HepG2 (cell line): ENCODE measurements at regions not wholly inside any gene's neighbourhood (a gene's known extent, or its start where the extent isn't known, plus 50 kb on each side); places are given as distances from the start of the nearest gene placed in this dataset.

ENCODE experiments used
- ATAC-seq: fragments of 200-7000 bp; cut with Tn5 transposase; 3 replicates; pipeline ENCODE4 v1.9.1; 2020; ENCODE audit warnings: mild to moderate bottlenecking, moderate library complexity
- BruUV-seq: library from RNA; stranded (reverse); fragments of 400-500 nt; replicated peaks from 2 replicates; lab custom pipeline; 2021; lab: Mats Ljungman, UMichigan
- CTCF ChIA-PET: fragments of 300-600 bp; formaldehyde crosslinking; extraction: SDS; loops from one replicate; lab custom pipeline; 2021; ENCODE audit warnings: low total read pairs, inconsistent platforms, low intra/inter-chr PET ratio; lab: Yijun Ruan, JAX
- POLR2A ChIA-PET: fragments of 350-600 bp; sonication (Branson Sonifier 250); formaldehyde crosslinking; loops from one replicate; lab custom pipeline; 2020; ENCODE audit warnings: antibody characterized with exemption, inconsistent platforms; lab: Yijun Ruan, JAX
- DNase-seq: peaks from one replicate; pipeline ENCODE4 v3.0.0-alpha.2; 2015; ENCODE audit warnings: low spot score
- FAIRE-seq: peaks from 3 replicates; lab custom pipeline; 2011; peaks lifted over from hg19 to GRCh38; lab: Jason Lieb, UNC
- H2AFZ ChIP-seq: one replicate; pipeline ENCODE4 v1.6.1; 2011; ENCODE audit warnings: low read length, inconsistent platforms
- H3K27ac ChIP-seq: fragments of 300-600 bp; 3 replicates; pipeline ENCODE4 v1.8.0; 2011; ENCODE audit warnings: mixed run types, mild to moderate bottlenecking, mixed read lengths, low read length, inconsistent platforms; ENCODE audit not compliant: insufficient read depth; ENCODE audit errors: extremely low read length
- H3K27me3 ChIP-seq, 2 experiments: fragments of 200-600 bp in 1 of 2; 2 replicates in 1 of 2; 3 replicates in 1 of 2; pipeline versions ENCODE4 v1.6.0 to v1.8.0; 2011; ENCODE audit warnings: low read length in 2 of 2, mild to moderate bottlenecking in 2 of 2, moderate library complexity in 2 of 2, inconsistent platforms in 1 of 2; ENCODE audit not compliant: insufficient read depth in 2 of 2, control insufficient read depth in 1 of 2
- H3K36me3 ChIP-seq, 2 experiments: fragments of 200-600 bp in 1 of 2; replicated peaks in 1 of 2; 2 replicates in 1 of 2; 3 replicates in 1 of 2; pipeline versions ENCODE4 v1.5.1 to v1.8.0; 2011; ENCODE audit warnings: low read length in 2 of 2, inconsistent platforms in 1 of 2; ENCODE audit not compliant: insufficient read depth in 2 of 2, control insufficient read depth in 1 of 2
- H3K4me1 ChIP-seq: 2 replicates; pipeline ENCODE4 v1.5.1; 2012; ENCODE audit warnings: low read length, inconsistent platforms; ENCODE audit not compliant: insufficient read depth
- H3K4me2 ChIP-seq: 2 replicates; pipeline ENCODE4 v1.6.0; 2011; ENCODE audit warnings: low read depth, low read length, inconsistent platforms
- H3K4me3 ChIP-seq, 3 experiments: fragments of 200-600 bp in 1 of 3; sonication (generic), shearing (Covaris generic) in 1 of 3; replicated peaks in 1 of 3; 2 replicates each; pipeline ENCODE4 v1.5.1; 2011 to 2016; ENCODE audit warnings: low read length in 3 of 3, inconsistent platforms in 2 of 3, low read depth in 2 of 3, mild to moderate bottlenecking in 2 of 3, control low read depth in 1 of 3, mixed read lengths in 1 of 3; ENCODE audit not compliant: insufficient read depth in 1 of 3
- H3K79me2 ChIP-seq: one replicate; pipeline ENCODE4 v1.6.1; 2011; ENCODE audit warnings: low read length, inconsistent platforms; ENCODE audit not compliant: insufficient read depth
- H3K9ac ChIP-seq: 2 replicates; pipeline ENCODE4 v1.6.0; 2011; ENCODE audit warnings: mild to moderate bottlenecking, low read depth, low read length, inconsistent platforms; ENCODE audit not compliant: insufficient read depth
- H3K9me3 ChIP-seq: 2 replicates; pipeline ENCODE4 v1.5.1; 2012; ENCODE audit warnings: mild to moderate bottlenecking, low read length
- H4K20me1 ChIP-seq: 2 replicates; pipeline ENCODE4 v1.6.0; 2011; ENCODE audit warnings: inconsistent platforms, mild to moderate bottlenecking, low read length, moderate library complexity; ENCODE audit not compliant: insufficient read depth
- BCL6 ChIP-seq: IDR thresholded peaks from 2 replicates; pipeline ENCODE4 v1.6.1; 2016; ENCODE audit warnings: missing genetic modification reagents, missing compliant biosample characterization
- CEBPG ChIP-seq: IDR thresholded peaks from 2 replicates; pipeline ENCODE4 v1.6.1; 2016
- CENPT ChIP-seq: sonication (generic); formaldehyde crosslinking; IDR thresholded peaks from 2 replicates; pipeline ENCODE4 v1.8.0; 2022; ENCODE audit warnings: low read depth, mild to moderate bottlenecking, moderate library complexity, missing genetic modification reagents
- EP300 ChIP-seq, 3 experiments: sonication (generic) in 1 of 3; formaldehyde crosslinking in 1 of 3; IDR thresholded peaks; 2 replicates each; pipeline versions ENCODE4 v1.5.1 to v1.6.1; 2011 to 2020; ENCODE audit warnings: low read depth in 2 of 3, low read length in 2 of 3, borderline replicate concordance in 1 of 3, improper control_type of control experiment in 1 of 3, mild to moderate bottlenecking in 1 of 3, missing genetic modification reagents in 1 of 3, moderate library complexity in 1 of 3
- GATAD2A ChIP-seq: IDR thresholded peaks from 2 replicates; pipeline ENCODE4 v1.6.1; 2016
- GFI1 ChIP-seq: sonication (generic); formaldehyde crosslinking; IDR thresholded peaks from 2 replicates; pipeline ENCODE4 v1.5.0; 2020; ENCODE audit warnings: missing genetic modification reagents, mild to moderate bottlenecking, borderline replicate concordance
- HMG20A ChIP-seq: IDR thresholded peaks from 2 replicates; pipeline ENCODE4 v1.6.1; 2016; ENCODE audit warnings: borderline replicate concordance
- PRDM4 ChIP-seq: sonication (generic); formaldehyde crosslinking; IDR thresholded peaks from 2 replicates; pipeline ENCODE4 v1.9.0; 2021; ENCODE audit warnings: missing genetic modification reagents, borderline replicate concordance
- RFX3 ChIP-seq: IDR thresholded peaks from 2 replicates; pipeline ENCODE4 v1.6.1; 2016; ENCODE audit warnings: missing biosample characterization, missing genetic modification reagents
- SOX13 ChIP-seq, 3 experiments: fragments of 450-650 bp in 1 of 3; sonication (generic) in 1 of 3; formaldehyde crosslinking in 1 of 3; IDR thresholded peaks in 2 of 3; conservative IDR thresholded peaks in 1 of 3; 2 replicates each; pipeline versions ENCODE4 v1.5.0 to v1.6.1; 2016 to 2020; ENCODE audit warnings: antibody characterized with exemption in 1 of 3, mild to moderate bottlenecking in 1 of 3, missing compliant biosample characterization in 1 of 3, missing genetic modification reagents in 1 of 3, moderate library complexity in 1 of 3
- SOX5 ChIP-seq: IDR thresholded peaks from 2 replicates; pipeline ENCODE4 v1.6.1; 2016; ENCODE audit warnings: borderline replicate concordance
- SOX6 ChIP-seq, 2 experiments: fragments of 450-650 bp in 1 of 2; sonication (generic) in 1 of 2; formaldehyde crosslinking in 1 of 2; IDR thresholded peaks; 2 replicates each; pipeline versions ENCODE4 v1.4.0 to v1.6.1; 2017 to 2020; ENCODE audit warnings: antibody characterized with exemption in 1 of 2, mild to moderate bottlenecking in 1 of 2, missing genetic modification reagents in 1 of 2
- SPEN ChIP-seq: sonication (generic); formaldehyde crosslinking; IDR thresholded peaks from 2 replicates; pipeline ENCODE4 v1.5.1; 2020; ENCODE audit warnings: low read depth, mild to moderate bottlenecking, missing genetic modification reagents
- TCF7 ChIP-seq: sonication (generic); IDR thresholded peaks from 2 replicates; pipeline ENCODE4 v1.6.1; 2016; ENCODE audit warnings: antibody characterized with exemption, low read depth
- TFAP4 ChIP-seq: sonication (generic); IDR thresholded peaks from 2 replicates; pipeline ENCODE4 v1.6.1; 2016; ENCODE audit warnings: low read depth, borderline replicate concordance
- ZBTB25 ChIP-seq: IDR thresholded peaks from 2 replicates; pipeline ENCODE4 v1.6.1; 2018; ENCODE audit warnings: missing genetic modification reagents
- ZNF678 ChIP-seq: sonication (generic); formaldehyde crosslinking; IDR thresholded peaks from 2 replicates; pipeline ENCODE4 v1.4.0; 2020; ENCODE audit warnings: mild to moderate bottlenecking, missing genetic modification reagents
- WGBS: methylation state at CpG from one replicate; pipeline ENCODE4 v1.1.6; 2017; ENCODE audit warnings: low lambda C conversion rate; 5-methylcytosine and 5-hydroxymethylcytosine counted together
- in situ Hi-C: cut with HindIII; loops from 2 replicates; pipeline ENCODE4 v1.10.0; 2017; ENCODE audit warnings: low pct_unique_long_range_greater_than_20kb; ENCODE audit not compliant: extremely low pct_ligation_motif_present
- intact Hi-C: fragments of 100-400 bp; cut with micrococcal nuclease; formaldehyde crosslinking; loops from one replicate; pipeline ENCODE4 v1.10.0; 2022; ENCODE audit not compliant: unreplicated experiment
- TF ChIP-seq, protein P1 (sequence below): sonication (generic); formaldehyde crosslinking; conservative IDR thresholded peaks from 2 replicates; pipeline ENCODE4 v1.4.0; 2020; ENCODE audit warnings: missing genetic modification reagents

DNA sequence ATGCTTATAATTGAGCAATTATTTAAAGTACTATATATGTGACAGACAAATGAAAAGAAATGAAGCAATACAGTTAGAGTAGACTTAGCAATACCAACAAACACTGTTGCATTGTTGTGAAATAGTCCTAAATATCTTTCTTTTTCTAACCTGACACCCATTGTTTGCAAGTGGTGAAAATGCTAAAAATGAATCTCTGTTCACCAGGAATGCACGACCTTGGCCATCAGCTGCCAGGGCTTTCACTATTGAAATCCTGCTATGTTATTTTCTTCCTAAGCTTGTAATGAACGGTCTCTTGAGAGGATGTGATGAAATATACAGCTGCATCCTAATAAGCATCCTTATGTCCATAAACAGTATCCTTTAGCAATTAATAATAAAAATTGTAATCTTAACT, 136.2 kb upstream of the MGAT5 start:
- intact Hi-C loops (loop anchor here (1.0 to 10.0 kb wide), 10 partner anchors 19 to 797 kb away; partner anchors contain the start of gene CCNT2), in situ Hi-C loops (loop anchor here (5.0 kb wide), 2 partner anchors 90 to 130 kb away; no protein-coding TSS in a partner anchor)
- Histone ChIP-seq H3K9me3 (no peaks in the 10 kb centered on the region), H3K36me3 (no peaks in the 10 kb centered on the region), H3K4me1 (peaks cover 36% of the 10 kb centered on the region), H3K9ac (no peak overlapping the region), H4K20me1 (peaks cover 11% of the 10 kb centered on the region; the same call in 1 of the 2 replicates), H3K4me2 (no peak overlapping the region), H3K79me2 (peaks cover 20% of the 10 kb centered on the region), H3K27me3 (no peaks in the 10 kb centered on the region), H2AFZ (no peak overlapping the region), H3K27ac (no peak overlapping the region), H3K4me3 (no peak overlapping the region)
- FAIRE-seq = no peak
- POLR2A ChIA-PET = interaction anchor here (1.0 to 4.5 kb wide), 4 partner anchors 89 to 294 kb away, joined by 3 to 48 read pairs (median 8); no protein-coding TSS in a partner anchor
- WGBS = 4% methylated on average over 2 of the region's 2 CpGs
- no peak for ATAC-seq
- no TSS peak for BruUV-seq
- CTCF ChIA-PET = interaction anchor here (0.8 to 3.9 kb wide), 8 partner anchors 89 to 333 kb away, joined by 4 to 60 read pairs (median 8); no protein-coding TSS in a partner anchor
- peak; percentile 82 for DNase-seq
- TF ChIP-seq CENPT (CRISPR knock-in tag) (no peak), ZBTB25 (CRISPR knock-in tag) (0 out of 2 replicates have a peak, but pooled peaks have one; percentile 4), SPEN (CRISPR knock-in tag) (no peak), HMG20A (0 out of 2 replicates have a peak, but pooled peaks have one; percentile 20), SOX6 (IDR thresholded peaks at IDR 0.05) (no peak), SOX6 (CRISPR knock-in tag; IDR thresholded peaks at IDR 0.05) (peak; percentile 59; the same call in 1 of the 2 replicates), CEBPG (CRISPR knock-in tag) (peak; percentile 68), SOX5 (CRISPR knock-in tag) (peak; percentile 94), RFX3 (CRISPR knock-in tag) (no peak), PRDM4 (CRISPR knock-in tag) (no peak), ZNF678 (CRISPR knock-in tag) (no peak), TCF7 (0 out of 2 replicates have a peak, but pooled peaks have one; percentile 16), TFAP4 (peak; percentile 27; the same call in 1 of the 2 replicates), SOX13 (IDR thresholded peaks at IDR 0.05) (peak; percentile 67), SOX13 (CRISPR knock-in tag; conservative IDR thresholded peaks at IDR 0.05 in 1 of 2, IDR thresholded peaks at IDR 0.05 in 1 of 2) (peak in 1 of 2 experiments; percentile 93; a peak in 2 of 4 replicates), GATAD2A (CRISPR knock-in tag) (peak; percentile 38; the same call in 1 of the 2 replicates), EP300 (IDR thresholded peaks at IDR 0.05; ENCODE audit: low read depth in 2 of 2, low read length in 2 of 2) (0 out of 4 replicates have a peak, but pooled peaks of 1 of the 2 experiments have one; percentile 14), EP300 (CRISPR knock-in tag; IDR thresholded peaks at IDR 0.05; ENCODE audit: borderline replicate concordance) (no peak), GFI1 (CRISPR knock-in tag) (peak; percentile 89), BCL6 (peak; percentile 60; the same call in 1 of the 2 replicates)
- TF ChIP-seq, protein P1, sequence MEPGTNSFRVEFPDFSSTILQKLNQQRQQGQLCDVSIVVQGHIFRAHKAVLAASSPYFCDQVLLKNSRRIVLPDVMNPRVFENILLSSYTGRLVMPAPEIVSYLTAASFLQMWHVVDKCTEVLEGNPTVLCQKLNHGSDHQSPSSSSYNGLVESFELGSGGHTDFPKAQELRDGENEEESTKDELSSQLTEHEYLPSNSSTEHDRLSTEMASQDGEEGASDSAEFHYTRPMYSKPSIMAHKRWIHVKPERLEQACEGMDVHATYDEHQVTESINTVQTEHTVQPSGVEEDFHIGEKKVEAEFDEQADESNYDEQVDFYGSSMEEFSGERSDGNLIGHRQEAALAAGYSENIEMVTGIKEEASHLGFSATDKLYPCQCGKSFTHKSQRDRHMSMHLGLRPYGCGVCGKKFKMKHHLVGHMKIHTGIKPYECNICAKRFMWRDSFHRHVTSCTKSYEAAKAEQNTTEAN (CRISPR knock-in tag) = 0 out of 2 replicates have a peak, but pooled peaks have one; percentile 30
